ENCODE measurements at regions not wholly inside any gene's neighbourhood (a gene's known extent, or its start where the extent isn't known, plus 50 kb on each side); places are given as distances from the start of the nearest gene placed in this dataset.

DNA sequence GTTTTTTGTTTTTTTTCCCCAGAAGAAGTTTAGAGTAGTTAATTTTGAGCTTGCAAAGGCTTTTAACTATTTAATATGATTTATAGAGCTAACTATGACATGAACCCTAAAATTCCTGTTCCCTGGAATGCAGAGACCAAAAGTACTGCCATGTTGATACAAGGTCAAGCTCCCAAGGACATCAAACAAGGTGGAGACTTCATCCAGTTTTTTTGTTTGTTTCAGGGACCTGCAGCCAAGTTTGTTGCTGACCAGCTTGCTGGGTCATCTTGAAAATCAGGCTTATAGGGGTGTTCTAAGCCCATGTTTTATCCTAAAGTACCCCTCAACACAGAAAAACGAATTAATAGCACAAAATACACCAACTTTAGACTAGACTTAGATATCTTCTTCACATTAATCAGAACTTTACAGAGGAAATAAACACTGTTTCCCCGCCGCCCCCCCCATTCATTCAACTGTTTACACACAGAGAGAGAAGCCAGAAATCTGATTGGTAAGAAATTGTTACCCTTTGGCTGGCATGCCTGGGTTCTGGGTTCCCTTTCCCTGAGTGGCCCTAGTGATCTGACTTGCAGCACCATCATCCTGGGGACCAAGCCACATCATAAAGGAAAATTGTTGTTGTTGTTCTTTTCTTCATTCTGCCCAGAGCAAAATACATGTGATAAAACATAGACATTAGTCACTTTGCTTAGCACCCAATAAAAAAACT lies 860.5 kb downstream of the CCSER2 start:
- no peak for DNase-seq (ENCODE audit: extremely low read depth in 1 of 2, low read depth in 1 of 2)

DNA sequence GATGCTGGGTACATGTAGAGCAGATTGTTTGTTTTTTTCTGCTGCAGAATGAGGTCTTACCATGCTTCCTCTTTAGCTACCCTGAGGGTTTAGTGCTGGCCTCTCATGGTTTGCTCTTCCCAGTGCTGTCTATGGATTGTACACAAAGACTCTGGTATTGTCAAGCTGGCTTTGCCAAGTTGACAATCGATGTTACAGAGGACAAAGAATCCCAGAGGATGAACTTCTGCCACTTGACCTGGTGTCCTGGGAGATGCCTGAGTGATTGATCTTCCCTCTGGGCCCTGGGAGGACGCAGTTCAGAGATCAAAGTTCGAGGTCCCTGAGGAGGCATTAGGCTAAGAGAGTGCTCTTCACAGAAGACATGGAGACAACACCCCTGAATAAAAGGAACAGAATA lies 865.4 kb downstream of the CCSER2 start:
- no peak for DNase-seq (ENCODE audit: extremely low read depth in 1 of 2, low read depth in 1 of 2)

DNA sequence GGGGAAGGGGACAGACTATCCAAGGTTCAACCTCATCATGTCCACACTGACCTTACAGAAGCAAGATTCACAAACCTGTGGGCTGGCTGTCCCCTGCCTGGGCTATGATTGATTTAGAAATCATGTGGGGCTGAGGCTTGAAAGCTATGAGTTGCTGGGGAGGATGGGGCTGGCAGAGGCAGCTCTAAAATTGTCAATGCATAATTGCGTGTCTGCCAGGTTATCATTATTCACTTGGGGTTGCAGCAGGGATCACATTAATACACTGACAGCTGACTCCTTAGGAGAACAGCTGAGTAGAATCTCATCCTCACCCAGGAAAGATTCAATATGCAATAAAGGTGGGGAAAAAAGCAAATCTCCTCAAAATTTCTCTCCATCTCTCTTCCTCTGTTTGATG lies 866.3 kb downstream of the CCSER2 start:
- no peak for DNase-seq (ENCODE audit: extremely low read depth in 1 of 2, low read depth in 1 of 2)

DNA sequence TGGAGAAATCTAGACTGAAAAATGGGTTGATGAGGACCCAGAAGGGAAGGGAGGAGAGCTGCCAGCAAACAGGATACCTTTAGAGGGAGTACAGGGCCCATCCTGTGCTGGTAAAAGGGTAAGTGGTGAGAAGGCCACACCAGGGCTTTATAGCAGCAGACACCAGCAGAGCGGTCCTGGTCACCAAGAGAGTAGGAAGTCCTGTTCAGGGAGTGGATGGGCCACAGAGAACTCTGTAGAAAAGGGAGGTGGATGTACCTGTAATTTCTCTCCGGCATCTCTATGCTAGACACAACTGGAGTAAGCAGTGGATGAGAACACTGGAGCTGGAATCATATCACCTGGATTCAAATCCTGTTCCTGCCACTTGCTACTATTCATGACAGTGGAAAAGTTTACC lies 867.2 kb downstream of the CCSER2 start:
- no peak for DNase-seq (ENCODE audit: extremely low read depth in 1 of 2, low read depth in 1 of 2)

DNA sequence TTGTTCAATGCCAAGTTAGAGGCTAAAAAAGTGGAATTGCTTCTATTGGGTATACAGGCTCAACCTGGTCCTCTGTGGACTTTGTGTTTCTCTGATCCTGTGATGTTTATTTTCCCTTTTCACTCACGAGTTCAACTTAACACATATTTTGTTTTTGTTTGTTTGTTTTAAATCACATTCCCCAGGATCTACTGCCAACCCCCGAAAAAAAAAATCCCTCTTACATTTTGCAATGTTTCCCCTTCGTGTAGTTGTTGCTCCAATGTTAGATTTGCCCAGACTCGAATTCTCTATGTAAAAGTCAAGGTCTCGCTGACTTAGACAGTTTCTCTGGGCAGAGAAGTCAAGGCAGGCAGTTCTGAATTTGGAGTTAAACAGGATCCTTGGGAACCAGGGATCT lies 876.4 kb downstream of the CCSER2 start:
- DNase-seq (ENCODE audit: extremely low read depth in 1 of 2, low read depth in 1 of 2): no peak

DNA sequence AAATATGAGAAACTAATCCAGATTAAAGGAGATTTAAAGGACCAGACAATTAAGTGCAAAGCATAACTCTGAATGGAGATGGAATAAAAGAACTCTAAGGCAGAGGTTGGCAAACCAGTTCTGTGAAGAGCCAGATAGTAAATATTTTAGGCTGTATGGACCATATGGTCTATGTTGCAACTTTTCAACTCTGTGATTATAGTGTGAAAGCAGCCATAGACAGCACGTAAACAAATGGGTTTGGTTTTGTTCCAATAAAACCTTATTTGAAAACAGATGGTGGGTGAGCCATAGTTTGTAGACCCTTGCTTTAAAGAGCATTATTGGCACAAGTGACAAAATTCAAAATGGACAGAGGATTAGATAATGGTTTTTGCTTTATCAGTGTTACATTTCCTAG lies 884.1 kb downstream of the CCSER2 start:
- DNase-seq (ENCODE audit: extremely low read depth in 1 of 2, low read depth in 1 of 2): no peak

DNA sequence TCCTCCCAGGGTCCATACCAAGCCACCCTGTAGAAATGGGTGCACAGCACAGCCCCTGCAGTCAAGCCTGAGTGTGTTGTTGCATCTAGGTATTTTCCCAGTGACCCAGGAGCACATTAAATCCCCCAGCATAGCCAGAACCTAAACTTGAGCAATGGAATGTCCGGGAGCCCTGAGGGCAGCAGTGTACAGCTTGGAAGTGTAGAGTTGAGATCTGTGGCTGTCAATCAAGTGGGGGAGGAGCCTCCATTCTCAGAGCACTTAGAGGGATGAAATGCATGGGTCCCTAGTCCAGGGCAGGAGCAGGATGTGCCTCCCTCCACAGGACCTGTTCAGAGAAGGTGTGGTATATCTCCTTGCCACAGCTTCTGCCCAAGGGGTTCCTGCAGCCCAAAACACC lies 885.1 kb downstream of the CCSER2 start:
- DNase-seq (ENCODE audit: extremely low read depth in 1 of 2, low read depth in 1 of 2): no peak

DNA sequence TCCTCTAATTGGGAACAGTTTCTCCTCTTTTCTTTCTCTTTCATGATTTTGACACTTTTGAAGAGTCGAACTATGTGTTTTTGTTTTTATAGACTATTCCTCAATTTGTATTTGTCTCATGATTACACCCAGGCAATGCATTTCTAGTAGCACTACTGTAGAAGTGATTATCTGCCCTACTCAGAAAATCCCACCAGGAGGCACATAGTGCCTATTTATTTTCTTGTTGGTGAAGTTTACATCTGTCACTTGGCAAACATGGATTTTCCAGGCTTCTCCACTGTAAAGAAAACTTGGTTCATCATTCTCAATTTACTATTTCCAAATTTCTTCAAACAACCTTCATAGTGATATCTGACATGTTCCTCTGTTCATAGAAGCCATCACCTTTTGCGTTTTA lies 893.9 kb downstream of the CCSER2 start:
- DNase-seq (ENCODE audit: extremely low read depth in 1 of 2, low read depth in 1 of 2): no peak

DNA sequence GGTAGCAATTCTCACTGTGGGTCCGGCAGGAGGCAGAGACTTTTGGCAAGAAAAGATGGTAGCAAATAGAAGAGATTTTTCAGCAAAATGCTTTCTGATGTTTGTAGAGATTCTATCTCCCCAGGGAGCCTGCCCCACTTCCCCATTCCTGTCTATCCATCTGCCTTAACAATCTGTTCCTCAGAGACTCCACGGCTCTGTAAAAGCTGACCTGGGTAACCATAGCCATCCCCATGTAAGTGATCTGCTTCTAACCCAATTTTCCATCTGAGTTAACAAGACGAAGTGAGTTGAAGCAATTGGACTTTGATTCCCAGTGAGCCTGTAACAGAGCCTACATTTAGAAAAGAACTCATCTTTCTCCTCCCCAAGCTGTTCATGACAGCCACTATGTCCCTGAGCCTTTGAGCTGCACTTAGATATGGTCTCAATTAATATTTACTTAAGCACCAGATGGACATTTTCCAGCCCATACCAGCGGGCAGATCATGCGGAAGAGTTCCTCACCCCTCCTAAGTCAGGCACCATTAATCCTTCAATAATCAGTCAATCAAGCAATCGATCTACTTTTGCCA lies 896.1 kb downstream of the CCSER2 start:
- DNase-seq (ENCODE audit: extremely low read depth in 1 of 2, low read depth in 1 of 2): no peak

DNA sequence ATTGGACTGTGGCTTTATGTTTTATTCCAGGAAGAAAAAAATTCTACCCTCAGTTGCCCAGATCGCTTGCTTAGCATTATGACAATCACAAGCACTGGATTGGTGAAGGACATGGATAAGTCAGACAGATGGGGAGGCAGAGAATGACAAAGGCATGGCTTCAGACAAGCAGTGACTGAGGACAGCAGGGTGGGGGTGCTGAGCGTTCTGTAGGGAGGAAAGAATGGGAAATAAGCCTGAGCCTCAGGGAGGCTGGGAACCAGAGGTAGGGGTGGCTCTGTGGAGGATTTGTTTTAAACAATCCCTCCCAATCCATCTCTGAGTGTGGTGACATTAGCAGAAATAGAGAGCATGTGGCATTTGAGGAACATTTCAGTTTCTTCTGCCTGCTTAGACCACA lies 896.9 kb downstream of the CCSER2 start:
- no peak for DNase-seq (ENCODE audit: extremely low read depth in 1 of 2, low read depth in 1 of 2)

DNA sequence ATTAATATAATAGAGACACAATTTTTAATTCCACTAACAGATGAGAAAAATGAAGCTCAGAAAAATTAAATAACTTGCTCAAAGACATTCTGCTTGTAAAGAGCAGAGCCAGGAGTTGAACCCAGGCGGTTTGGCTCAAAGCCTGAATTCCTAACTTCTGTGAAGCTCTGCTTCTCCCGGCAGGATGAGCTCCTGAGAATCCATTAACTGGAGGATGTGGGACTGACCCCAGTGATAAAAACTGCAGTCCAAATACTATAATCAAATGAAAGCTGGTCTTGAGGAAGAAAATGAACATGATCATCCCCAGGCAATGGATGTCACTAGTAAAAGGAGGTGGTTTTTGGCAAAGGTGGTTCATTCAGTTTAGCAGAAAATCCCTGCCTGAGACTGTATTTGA lies 898.2 kb downstream of the CCSER2 start:
- no peak for DNase-seq (ENCODE audit: extremely low read depth in 1 of 2, low read depth in 1 of 2)

DNA sequence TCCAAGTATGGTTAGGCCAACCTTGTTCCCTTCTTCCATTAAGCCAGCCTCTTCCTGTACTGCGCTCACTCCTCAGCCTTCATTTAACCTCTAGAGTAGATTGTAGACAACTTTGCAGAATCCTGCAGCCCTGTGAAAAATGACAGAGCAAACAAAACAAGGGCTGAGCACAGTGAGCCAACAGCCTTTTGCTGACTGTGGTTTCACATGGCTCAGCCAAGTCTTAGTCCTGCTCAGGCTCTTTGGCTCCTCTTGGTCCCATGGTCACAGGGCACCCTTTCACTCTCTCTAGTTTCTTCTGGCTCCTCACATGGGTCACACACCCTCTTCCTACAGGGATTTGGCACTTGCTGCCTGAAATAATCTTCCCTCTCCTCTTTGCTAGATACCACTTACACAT lies 900.3 kb downstream of the CCSER2 start:
- no peak for DNase-seq (ENCODE audit: extremely low read depth in 1 of 2, low read depth in 1 of 2)

DNA sequence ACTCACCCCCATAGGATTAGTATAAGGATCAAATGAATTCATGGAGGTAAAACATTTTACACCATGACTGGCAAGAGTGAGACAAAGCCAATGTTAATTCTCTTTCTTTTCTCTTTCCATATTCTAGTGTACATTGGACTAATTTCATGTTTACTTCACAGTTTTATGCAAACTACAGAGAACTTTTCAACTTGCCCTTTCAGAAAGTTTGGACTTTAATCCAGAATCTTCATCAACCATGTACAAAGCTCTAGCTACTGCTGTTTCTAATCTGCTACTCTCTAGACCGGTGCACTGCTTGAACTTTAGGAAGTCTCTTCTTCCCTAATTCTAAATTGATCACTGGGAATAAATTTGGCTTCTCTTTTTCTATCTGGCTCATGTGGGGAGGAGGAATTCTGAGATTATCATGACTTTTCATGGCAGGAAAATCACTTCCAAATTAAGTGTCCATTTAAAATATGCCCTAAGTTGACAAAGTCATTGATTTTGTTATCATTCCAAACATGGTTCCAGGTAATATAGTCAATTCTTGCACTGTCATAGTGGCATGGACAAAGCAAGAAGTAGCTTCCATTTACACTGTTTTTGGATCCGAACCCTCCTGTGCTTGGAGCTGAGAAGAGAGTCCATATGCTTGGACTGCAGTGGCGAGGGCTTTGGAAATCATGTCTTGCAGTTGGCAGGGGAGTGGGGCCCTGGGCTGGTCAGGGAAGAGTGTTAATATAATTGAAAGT lies 903.3 kb downstream of the CCSER2 start:
- no peak for DNase-seq (ENCODE audit: extremely low read depth in 1 of 2, low read depth in 1 of 2)

DNA sequence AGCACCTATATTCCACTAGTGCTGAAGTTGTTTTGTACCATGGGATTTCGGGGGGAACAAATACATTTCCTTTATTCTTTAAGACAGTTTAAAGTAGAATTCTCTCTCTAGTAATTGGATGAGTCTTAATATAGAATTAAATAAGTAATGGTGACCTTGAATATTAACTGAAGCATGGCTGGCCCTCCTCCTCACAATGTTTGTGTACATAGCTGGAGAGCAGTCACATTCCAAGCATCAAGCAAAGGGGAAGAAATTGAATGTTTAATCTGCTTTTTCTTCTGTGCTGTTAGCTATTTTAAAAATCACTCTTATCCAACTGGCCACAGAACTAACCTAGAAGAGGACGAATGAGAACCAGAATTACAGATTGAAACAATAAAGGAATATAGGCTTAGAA lies 906.9 kb downstream of the CCSER2 start:
- DNase-seq (ENCODE audit: extremely low read depth in 1 of 2, low read depth in 1 of 2): no peak

DNA sequence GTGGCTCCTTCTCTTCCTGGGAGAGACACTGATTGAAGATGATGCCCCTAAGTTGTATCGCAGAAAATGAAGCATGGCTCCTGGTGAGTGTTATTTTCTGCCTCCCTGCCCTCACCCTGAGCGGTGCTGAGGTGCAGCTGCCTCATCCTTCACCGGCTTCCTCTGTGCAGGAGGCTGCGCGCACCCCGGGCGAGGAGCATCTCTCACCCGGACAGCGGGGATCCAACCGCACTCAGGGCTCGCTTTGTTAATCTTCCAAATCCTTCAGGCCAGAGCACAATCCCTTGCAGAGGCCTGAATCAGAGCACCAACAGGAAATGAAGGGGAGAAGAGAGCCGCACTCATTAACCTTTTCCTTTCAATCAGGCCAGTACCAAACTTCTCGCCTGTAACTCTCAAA lies 910.3 kb downstream of the CCSER2 start:
- no peak for DNase-seq (ENCODE audit: extremely low read depth in 1 of 2, low read depth in 1 of 2)

DNA sequence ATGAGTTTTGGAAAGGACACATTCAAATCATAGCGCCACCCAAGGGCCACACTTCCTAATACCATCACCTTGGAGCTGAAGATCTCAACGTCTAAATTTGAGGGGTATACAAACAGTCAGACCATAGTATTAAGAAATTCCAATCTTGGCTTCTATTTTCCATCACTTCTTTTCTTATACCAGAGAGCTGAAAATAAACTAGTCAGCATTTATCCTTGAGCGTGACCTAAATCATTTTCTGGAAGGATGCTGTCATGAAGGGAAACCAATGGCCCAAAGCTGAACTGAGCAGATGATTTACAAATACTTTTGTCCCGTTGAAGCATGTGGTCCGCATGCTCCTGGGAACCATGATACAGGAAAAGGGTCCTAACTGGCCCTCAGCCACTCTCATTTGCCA lies 921.9 kb downstream of the CCSER2 start:
- DNase-seq (ENCODE audit: extremely low read depth in 1 of 2, low read depth in 1 of 2): no peak

DNA sequence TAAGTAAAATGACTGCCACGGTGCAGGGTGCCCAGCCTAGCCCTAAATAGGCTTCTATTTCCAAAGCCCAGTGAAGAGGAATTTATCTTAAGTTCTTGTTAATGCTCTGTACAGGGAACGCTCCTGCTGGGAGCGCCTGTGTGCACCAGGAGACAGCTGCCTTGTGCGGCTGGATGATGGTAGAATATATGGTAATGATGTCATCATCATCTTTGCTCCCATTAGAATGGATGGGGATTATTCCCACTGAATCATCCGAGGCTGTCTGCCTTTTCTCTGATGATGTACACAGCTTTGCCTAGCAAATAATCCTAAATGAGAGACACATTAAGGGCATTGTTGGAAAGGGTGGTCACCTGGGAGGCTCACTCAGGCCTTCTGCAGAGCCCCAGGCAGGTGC lies 928.1 kb downstream of the CCSER2 start:
- no peak for DNase-seq (ENCODE audit: extremely low read depth in 1 of 2, low read depth in 1 of 2)

DNA sequence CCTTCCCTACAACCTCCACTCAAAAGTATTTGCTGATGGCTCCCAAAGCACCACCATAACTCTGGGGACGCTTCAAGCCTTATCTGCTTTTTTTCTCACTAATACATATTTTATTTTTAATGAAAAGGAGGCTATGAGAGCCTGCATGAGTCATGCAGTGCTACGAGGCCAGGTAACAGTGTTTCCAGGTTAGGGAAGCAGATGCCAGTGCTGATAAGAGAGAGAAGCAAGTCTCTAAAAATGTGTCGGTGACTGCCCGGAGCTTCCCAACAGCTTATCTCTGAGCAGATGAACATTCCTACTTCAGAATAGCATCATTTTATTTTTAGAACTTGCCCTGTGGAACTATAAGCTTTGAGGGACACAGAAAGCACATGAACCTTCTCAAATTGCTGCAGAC lies 931.5 kb downstream of the CCSER2 start:
- DNase-seq (ENCODE audit: extremely low read depth in 1 of 2, low read depth in 1 of 2): no peak

DNA sequence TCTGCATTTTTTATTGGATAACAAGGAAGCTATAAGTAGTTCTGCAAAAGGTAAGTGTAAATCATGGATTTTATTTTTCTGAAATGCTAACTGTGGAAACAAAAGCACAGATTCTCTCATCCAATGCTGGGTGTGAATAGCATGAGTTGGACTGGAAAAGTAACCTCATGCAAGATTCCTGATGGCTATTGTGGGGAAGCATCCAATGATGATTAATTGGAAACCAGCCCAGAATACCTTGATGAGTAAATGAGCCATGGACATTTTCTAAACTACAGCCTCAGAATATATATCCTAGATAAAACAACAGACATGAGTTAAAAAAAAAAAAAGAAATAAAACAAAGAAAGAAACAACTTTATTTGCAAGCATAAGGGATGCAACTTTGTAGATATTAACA lies 934.6 kb downstream of the CCSER2 start:
- DNase-seq (ENCODE audit: extremely low read depth in 1 of 2, low read depth in 1 of 2): no peak

DNA sequence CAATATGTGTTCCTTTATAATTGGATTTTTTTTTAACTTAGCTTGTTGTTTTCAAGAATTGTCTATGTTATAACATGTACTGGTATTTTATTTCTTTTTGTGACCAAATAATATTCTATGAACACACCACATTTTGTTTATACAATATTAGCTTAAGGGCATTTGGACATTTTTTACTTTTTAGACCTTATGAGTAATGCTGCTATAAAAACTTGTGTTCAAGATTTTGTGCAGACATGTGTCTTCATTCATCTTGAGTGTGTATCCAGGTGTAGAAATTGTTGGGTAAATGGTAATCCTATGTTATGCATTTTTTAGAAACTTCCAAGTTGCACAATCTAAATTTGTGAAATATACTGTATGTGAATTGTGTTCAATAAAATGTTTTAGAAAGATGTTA lies 936.7 kb downstream of the CCSER2 start:
- DNase-seq (ENCODE audit: extremely low read depth in 1 of 2, low read depth in 1 of 2): no peak

DNA sequence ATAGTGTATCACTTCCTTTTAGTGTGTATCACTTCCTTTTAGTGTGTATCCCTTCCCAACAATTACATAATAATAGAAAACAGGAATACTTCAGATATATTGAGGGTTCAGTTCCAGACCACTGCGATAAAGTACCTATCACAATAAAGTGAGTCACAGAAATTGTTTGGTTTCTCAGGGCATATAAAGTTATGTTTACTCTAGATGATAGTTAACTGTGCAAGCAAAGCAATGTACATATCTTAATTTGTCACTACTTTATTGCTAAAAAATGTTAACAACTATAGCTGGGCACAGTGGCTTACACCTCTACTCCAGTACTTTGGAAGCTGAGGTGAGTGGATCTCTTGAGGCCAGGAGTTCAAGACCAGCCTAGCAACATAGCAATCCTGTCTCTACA lies 938.4 kb downstream of the CCSER2 start:
- DNase-seq (ENCODE audit: extremely low read depth in 1 of 2, low read depth in 1 of 2): no peak

DNA sequence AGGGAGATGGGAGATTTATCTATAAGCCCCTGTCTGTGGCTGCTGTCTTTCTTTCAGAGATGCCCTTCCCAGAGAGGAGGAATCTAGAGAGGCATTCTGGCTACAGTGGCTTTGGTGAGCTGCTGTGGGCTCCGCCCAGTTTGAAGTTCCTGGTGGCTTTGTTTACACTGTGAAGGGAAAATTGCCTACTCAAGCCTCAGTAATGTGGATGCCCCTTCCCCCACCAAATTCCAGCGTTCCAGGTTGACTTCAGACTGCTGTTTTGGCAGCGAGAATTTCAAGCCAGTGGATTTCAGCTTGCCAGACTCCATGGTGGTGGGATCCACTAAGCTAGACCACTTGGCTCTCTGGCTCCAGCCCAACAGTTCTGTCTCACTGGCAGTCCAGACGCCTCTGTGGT lies 951.6 kb downstream of the CCSER2 start:
- no peak for DNase-seq (ENCODE audit: extremely low read depth in 1 of 2, low read depth in 1 of 2)

Measured in stimulated activated CD8-positive, alpha-beta memory T cell treated with anti-CD3 and anti-CD28 coated beads, Interleukin-7, amount 100 ng/mL, for 48 hours (primary cell).